HG03575 (cell line): ENCODE measurements at regions not wholly inside any gene's neighbourhood (a gene's known extent, or its start where the extent isn't known, plus 50 kb on each side); places are given as distances from the start of the nearest gene placed in this dataset.
A peak's percentile ranks its signal among the peaks of the same experiment; 100 is the strongest.

Experiments used
- ATAC-seq: cut with Tn5 transposase; IDR thresholded peaks from one replicate; pipeline ENCODE4 v1.9.1; 2021; ENCODE audit not compliant: unreplicated experiment, insufficient number of reproducible peaks, low FRiP score; ENCODE audit errors: extremely low read depth

DNA sequence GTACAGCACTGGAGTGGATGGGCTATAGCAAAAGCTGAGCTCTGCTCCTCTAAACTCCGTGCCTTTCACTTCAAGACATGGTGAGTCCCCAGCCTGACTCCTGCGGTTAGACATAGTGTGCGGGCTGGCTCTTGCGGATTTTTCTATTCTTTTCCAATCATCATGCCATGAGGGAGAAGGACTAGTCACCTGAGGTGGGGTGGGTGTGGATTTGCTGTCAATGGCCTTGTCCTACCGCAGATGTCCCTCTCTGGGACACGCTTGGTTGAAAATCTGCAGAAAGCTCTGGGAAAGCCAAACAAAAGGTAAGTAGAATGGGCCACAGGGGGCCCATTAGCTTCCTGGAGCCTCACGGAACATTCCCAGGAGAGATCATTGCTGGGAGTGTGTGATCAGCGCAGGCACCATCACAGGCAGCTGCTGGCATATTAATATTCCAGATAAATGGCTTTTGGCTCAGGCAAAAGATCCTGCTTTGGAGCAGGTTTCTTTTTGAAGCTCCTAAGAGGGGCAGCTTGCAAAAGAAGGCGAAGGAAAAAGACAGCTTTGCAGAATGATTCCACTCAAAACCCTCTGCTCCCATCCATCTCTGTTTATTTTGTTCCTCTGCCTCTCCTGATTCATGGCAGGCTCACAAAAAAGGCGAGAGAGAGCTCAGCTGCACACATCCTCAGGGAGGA is 509.0 kb upstream of the ZMIZ1 start:
- ATAC-seq: no peak

DNA sequence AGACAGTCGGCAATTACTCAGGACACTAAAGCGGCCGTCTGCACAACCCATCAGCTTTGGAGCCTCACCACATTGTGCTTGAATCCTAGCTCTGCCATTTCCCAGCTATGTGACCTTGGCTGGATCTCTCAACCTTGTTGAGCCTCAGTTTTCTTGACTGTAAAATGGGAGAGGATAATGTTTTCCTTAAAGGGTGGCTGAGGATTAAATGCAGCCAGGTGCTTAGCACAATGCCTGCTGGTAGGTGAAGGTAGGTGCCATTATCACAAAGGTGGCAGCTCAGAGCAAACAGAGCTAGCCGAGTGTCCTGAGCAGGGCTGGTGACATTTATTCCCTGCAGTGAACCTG is 508.5 kb upstream of the ZMIZ1 start:
- ATAC-seq: no peak

DNA sequence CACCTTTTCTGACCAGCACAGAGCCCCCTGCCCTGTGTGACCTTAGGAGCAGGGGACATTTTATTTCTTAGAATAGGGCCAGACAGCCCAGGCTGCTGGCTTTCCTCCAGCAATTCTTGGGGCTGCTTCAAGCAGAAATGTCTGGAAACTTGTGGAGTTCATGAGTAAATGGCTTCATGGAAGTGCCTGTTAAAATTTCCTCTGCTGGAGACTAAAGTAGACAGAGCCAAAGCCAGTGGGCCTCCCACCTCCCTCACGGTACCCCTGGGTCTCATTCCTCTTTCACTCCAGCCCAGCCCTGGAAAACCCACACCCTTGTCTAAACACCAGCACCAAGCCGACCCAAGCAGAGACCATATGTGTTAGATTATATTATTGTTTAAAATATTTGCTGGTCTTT is 505.5 kb upstream of the ZMIZ1 start:
- ATAC-seq: no peak

DNA sequence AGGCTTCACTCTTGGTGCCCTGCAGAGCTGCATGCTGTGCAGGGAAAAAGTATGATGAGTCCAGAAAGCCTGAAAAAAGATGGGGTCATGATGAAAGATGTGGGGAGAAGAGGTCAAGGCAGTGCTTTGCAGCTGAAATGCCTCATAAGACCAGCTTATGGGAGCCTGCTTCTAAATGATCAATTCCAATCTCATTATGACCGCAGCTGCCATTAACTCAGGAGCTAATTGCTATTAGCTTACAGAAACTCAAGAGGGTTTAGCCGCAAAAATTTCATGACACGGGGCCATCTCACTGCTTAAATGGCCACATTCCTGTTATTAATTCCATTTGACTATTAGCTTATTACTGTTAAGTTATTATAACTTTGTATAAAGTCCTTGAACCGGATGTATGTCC is 502.9 kb upstream of the ZMIZ1 start:
- ATAC-seq: no peak

DNA sequence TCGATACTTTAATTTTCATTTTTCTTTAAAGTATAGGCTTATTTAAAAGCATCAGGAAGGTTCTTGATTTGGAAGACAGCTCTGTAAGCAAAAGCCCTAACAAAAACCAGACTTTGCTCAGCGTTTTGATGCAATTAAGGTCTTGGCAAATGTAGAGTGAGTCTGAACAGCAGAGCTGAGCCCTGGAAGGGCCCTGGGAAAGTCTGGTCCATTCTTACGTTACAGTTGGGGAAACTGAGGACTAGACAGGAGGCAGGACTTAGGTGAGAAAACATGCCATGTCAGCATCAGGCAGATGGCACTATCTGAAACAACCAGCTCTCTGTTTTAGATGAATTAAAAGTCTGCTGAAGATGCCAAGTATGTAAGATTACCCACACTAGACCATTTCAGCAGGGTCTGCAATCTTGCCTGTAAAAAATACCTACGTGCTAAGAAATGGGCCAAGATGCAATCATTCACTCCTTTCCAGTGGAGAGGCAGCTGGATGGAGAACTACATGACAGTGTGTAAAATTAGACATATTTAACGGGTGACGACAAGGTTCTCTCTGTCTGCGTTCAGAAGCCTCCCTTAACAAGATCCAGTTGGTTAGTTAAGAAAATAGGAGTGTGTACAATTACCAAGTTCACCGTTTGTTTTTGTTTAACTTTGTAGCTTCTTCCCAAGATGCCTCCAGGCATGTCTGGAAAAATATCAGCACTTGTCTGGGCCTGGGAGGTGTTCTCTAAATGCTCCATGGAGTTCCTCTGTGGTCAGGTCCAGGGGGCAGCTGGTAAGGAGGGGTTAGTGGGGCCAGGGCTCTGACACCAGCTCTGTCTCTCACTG is 502.3 kb upstream of the ZMIZ1 start:
- no peak for ATAC-seq

DNA sequence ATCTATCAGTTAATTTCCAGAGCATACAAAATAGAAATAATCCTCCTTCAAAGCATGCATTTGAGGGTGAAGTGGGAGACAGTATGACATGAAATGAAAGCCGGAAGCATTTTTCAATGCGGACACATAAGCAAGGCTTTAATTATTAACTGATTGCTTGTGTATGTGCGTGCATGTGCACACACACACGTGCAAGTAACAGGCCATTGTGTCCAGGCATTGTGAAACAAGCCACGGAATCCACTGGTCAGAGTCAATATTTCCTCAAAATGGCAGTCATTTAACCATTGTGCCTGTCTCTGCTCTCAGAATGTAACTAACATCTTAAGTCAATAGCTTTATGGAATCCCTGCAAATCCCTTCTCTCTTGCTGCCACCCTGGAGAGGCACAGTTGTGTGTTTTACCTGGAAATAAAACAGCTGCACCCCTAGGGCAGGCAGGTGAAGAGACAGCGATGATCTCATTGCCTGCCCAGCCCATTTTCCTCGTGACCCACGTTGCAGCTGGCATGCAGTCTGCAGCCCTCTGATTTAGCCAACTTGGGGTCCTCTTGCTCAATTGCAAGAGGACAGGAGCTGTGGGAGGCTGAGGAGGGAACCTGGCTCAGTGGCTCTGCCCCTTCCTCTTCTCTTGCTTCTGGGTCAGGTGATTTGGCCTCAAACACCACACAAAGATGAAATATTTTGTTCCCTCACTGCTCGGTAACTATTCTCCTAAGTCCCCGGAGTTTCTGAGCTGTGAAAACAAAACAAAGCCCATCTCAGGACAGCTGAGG is 500.9 kb upstream of the ZMIZ1 start:
- ATAC-seq: no peak

DNA sequence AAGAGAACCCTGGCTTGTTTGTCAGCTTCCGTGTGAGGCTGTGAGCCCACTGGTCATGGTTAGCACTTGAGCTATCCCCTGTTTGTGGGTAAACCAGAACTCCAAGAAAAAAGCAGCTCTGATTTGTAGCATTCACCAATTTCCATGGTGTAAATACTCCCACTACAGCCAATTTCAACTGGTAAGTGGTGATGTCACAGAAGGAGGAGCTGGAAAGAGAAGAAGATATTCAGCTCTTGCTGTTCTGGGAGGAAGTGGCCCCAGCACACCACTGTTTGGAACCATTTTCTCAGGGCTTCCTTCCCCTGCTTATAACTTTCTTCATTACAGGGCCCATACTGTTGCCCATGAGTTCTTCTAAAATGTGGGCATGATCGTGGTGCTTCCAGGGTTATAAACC is 500.1 kb upstream of the ZMIZ1 start:
- ATAC-seq: no peak

DNA sequence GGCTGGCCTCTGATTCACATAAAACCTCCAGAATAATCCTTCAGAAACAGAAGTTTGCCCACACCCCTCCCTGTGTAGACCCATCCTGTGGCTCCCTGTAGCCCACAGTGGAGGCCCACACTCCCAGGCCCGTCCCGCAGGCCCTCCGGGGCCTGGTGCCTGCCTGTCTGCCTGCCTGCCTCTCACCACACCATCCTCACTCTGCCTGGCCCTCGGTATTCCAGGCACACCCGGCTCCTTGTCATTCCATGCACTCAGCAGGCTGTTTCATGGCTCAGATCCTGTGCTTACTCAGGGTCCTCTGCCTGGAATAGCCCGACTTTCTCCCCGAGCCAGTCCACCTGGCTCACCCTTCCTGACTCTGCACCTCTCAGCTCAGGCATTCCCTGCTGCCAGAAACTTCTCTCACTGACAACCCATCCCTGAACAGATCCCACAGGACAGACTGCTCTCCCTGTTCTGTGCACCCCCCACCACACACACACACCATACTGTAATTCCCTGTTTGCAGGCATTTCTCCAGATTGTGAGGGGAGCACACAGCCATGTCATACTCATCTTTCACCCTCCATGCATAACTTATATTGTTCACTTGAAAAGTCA is 498.0 kb upstream of the ZMIZ1 start:
- no peak for ATAC-seq

DNA sequence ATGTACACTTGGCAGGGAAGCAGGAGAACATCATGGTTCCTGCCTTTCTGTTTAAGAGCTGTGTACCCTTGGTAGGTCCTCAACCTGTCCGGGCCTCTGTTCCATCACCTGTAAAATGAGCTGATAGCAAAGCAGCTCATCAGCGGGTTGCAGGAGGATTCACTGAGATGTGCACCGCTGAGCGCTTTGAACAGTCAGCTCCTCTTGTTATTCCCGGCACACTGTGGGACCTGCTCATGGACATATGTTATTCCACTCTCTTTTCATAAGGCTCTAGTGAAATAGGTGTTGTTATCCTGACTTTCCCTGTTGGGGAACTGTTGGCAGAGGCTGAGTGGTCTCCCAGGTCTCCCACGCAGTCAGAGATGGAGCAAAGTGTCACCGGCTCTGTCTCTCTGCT is 497.5 kb upstream of the ZMIZ1 start:
- ATAC-seq: no peak

DNA sequence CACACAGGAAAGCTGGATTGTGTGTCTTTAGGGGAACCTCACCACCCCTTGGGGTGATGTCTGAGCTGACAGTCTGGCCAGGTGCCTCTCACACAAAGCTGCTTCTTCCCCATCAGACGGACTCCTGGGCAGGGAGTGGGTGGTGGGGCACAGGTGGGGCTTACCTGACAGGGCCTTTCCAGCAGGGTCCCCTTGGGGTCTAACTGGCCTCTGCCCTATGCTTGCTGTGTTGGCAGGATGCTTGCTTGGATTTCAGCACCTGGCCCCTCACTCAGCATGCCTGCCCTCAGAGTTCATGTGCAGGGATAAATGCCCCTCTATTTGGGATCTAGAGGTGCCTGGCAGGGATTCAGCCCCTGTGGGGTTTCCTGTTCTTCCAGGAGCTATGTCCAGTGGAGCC is 496.9 kb upstream of the ZMIZ1 start:
- no peak for ATAC-seq

DNA sequence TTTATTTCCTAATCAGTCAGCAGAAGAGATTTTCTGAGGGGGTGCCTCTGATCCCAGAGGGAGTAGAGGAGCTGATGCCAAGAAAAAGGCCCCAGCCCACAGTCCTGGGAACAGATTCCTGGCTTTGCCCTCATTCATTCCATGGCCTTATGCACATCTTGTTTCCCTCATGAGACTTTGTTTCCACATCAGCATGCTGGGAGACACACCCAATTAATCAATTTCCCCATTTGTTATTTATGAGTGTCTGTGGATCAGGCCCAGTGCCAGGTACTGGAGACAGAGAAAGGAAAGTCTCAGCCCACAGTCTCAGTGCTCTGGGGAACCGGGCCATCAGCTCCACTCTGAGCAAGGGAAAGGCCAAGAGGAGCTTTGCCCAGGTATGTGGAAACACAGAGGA is 496.2 kb upstream of the ZMIZ1 start:
- no peak for ATAC-seq

GRCh38 chr10:78574547-78574946 is 494.2 kb upstream of the ZMIZ1 start:
- no peak for ATAC-seq

GRCh38 chr10:78575400-78575799 is 493.4 kb upstream of the ZMIZ1 start:
- no peak for ATAC-seq

DNA sequence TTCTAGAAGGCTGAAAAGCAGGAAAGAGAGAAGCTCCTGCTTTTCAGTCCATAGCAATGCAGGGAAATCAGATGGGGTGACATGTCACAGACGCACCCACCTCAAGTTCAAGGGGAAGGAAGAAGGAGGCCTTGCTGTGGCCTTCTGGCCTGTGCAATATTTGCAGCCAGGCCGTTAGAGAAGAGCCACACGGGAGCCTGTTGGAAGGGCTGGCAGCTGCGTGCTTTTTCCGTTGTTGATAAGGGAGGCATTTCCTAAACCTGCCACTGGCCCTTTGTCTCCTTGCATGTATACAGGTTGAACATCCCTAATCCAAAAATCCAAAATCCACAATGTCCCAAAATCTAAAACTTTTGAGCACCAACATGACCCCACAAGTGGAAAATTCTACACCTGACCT is 492.5 kb upstream of the ZMIZ1 start:
- ATAC-seq: no peak

DNA sequence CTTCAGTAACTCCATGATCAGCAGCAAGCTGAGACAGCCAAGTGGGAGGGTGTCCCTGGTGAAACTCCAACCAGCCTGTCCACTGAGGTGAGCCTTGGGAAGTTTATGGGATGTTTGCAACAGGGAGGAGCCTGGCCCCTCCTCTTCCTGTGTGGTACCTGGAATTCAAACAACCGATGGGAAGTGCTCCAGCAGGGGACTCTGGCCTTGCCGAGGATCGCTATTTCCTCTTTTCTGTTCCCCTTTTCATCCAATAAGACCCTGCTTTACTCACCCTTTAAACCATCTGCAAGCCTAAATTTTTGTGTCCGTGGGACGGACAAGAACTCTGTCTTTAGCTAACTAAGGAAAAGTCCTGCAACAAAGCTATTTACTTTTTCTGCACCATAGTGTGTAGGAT is 491.1 kb upstream of the ZMIZ1 start:
- no peak for ATAC-seq

- peak; percentile 58 for ATAC-seq
Measured at GRCh38 chr10:78578929-78579328, 489.8 kb upstream of the ZMIZ1 start.

- no peak for ATAC-seq
Measured at GRCh38 chr10:78579576-78579975, 489.2 kb upstream of the ZMIZ1 start.

- no peak for ATAC-seq
Measured at GRCh38 chr10:78579995-78580394, 488.8 kb upstream of the ZMIZ1 start.

- no peak for ATAC-seq
Measured at GRCh38 chr10:78581133-78581694, 487.6 kb upstream of the ZMIZ1 start.
